GM12892 (cell line): ENCODE measurements at regions not wholly inside any gene's neighbourhood (a gene's known extent, or its start where the extent isn't known, plus 50 kb on each side); places are given as distances from the start of the nearest gene placed in this dataset.

Experiments used
- POLR2A ChIP-seq: IDR thresholded peaks from 2 replicates; pipeline ENCODE4 v1.6.1; 2011; ENCODE audit warnings: low read depth, low read length, control low read depth
- POLR2AphosphoS5 ChIP-seq: IDR thresholded peaks from 2 replicates; pipeline ENCODE4 v1.6.1; 2011; ENCODE audit warnings: low read depth, low read length, control low read depth
- TAF1 ChIP-seq: IDR thresholded peaks from 2 replicates; pipeline ENCODE4 v1.6.1; 2011; ENCODE audit warnings: low read depth, mild to moderate bottlenecking, control low read depth, low read length, borderline replicate concordance

DNA sequence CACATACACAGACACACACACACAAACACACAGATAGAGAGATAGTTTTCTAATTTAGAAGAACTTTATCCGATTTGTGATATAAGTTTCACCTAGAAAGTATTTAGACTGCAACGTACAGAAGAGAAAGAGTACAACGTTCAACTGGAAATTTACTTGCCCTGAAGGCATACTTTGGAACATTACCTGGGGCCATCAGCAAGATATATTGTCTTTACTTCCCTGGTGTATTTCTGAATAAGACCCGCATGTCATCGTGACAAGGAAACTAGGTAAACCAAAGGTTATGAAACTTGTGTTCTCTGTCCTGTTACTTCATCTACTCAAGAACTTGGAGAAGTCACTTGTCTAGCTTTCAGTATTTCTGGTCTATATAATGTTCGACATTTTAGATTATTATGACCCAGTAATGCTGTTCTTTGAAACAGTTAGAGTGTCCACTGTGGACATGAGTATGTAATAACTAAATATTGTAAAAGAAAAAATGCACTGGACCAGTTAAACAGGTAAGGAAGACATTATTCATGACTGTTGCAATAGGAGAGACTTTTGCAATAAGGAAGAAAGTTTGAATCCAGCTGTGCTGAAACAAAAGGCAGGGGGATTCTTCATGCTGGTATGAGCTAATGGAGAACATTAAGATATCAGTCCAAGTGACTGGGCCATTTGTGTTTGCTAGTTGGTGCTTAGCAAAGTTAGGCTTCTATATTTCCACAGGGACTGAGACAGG lies 1791.1 kb downstream of the MAT2B start:
- TF ChIP-seq POLR2A (no peak), POLR2AphosphoS5 (no peak), TAF1 (no peak)
